Naive thymus-derived CD8-positive, alpha-beta T cell (primary cell): ENCODE measurements at regions not wholly inside any gene's neighbourhood (a gene's known extent, or its start where the extent isn't known, plus 50 kb on each side); places are given as distances from the start of the nearest gene placed in this dataset.

ENCODE experiments used
- ATAC-seq, 2 donors: fragments of 150-1000 bp; cut with Tn5 transposase in 1 of 2; sonication (Bioruptor Pico), chemical (Tn5 transposase) in 1 of 2; 1 replicate in 1 of 2; 2 replicates in 1 of 2; pipeline ENCODE4 v1.10.0; 2021; ENCODE audit warnings: mild to moderate bottlenecking in 2 of 2, moderate library complexity in 2 of 2
- POLR2A ChIA-PET: fragments of 350-600 bp; sonication (Branson Sonifier 250); formaldehyde crosslinking; loops from one replicate; lab custom pipeline; 2021; ENCODE audit warnings: antibody characterized with exemption; lab: Charles Lee
- DNase-seq, 10 donors: peaks; one replicate each; pipeline versions ENCODE4 v3.0.0 to v3.0.0-alpha.2; 2020 to 2022
- H3K27ac Mint-ChIP-seq, 10 donors: one replicate each; pipeline ENCODE4 v1.8.0; 2020 to 2022; ENCODE audit warnings: mild to moderate bottlenecking in 10 of 10, mixed read lengths in 10 of 10, moderate library complexity in 4 of 10, inconsistent platforms in 1 of 10
- H3K27me3 Mint-ChIP-seq, 5 donors: one replicate each; pipeline ENCODE4 v1.8.0; 2021 to 2022; ENCODE audit warnings: mixed read lengths in 5 of 5
- H3K36me3 Mint-ChIP-seq, 3 donors: one replicate each; pipeline ENCODE4 v1.8.0; 2020 to 2022; ENCODE audit warnings: mixed read lengths in 3 of 3, mild to moderate bottlenecking in 2 of 3, inconsistent platforms in 1 of 3
- H3K4me1 Mint-ChIP-seq, 4 donors: one replicate each; pipeline ENCODE4 v1.8.0; 2021 to 2022; ENCODE audit warnings: mixed read lengths in 4 of 4
- H3K4me3 Mint-ChIP-seq, 10 donors: one replicate each; pipeline ENCODE4 v1.8.0; 2020 to 2022; ENCODE audit warnings: mild to moderate bottlenecking in 10 of 10, mixed read lengths in 10 of 10, moderate library complexity in 6 of 10, inconsistent platforms in 1 of 10
- H3K9me3 Mint-ChIP-seq, 9 donors: one replicate each; pipeline ENCODE4 v1.8.0; 2020 to 2022; ENCODE audit warnings: mixed read lengths in 9 of 9, mild to moderate bottlenecking in 3 of 9, inconsistent platforms in 1 of 9, moderate library complexity in 1 of 9

DNA sequence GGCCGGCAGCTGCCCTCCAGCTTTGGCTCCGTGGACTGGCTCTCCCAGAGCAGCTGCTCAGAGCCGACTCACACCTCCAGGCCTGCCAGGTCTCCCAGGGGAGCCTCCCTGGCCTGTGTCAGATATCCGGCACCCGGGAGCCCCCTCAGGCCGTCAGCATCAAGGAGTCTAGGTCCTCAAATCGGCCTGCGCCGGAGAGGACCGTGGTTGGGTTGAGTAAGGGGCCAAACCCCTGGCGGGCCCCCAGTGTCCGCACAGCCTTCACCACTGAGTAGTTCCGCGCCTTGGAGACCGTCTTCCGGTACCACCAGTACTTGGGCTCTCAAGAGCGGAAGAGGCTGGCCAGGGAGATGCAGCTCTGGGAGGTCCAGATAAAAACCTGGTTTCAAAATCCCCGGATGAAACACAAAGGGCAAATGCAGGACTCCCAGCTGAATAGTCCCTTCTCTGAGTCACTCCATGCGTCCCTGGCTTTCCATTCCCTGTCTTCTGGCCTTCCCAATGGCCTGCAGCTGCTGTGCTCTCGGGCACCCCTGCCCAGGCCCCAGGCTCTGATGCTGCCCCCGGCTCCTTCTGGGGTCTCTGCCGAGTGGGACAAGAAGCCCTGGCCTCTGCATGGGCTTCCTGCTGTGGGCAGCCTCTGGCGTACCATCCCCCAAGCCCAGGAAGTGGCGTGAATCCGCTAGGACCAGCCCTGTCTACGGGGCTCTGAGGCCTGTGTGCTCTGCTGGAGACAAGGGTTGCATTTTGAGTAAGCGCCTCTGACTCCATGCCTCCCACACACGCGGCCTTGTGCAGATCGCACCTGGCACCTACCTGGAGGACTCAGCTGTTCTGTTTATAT is 245.1 kb upstream of the ATXN7L3B start:
- peaks cover 0 to 2% (median 0%) of the 10 kb centered on the region in 9 donors for H3K9me3 Mint-ChIP-seq
- POLR2A ChIA-PET = no interaction called here
- H3K4me1 Mint-ChIP-seq = no peaks in the 10 kb centered on the region
- ATAC-seq (no peak), DNase-seq (no peak)
- H3K27ac Mint-ChIP-seq = no peak overlapping the region
- no peaks in the 10 kb centered on the region for H3K27me3 Mint-ChIP-seq
- H3K36me3 Mint-ChIP-seq = no peaks in the 10 kb centered on the region
- H3K4me3 Mint-ChIP-seq = no peak overlapping the region

DNA sequence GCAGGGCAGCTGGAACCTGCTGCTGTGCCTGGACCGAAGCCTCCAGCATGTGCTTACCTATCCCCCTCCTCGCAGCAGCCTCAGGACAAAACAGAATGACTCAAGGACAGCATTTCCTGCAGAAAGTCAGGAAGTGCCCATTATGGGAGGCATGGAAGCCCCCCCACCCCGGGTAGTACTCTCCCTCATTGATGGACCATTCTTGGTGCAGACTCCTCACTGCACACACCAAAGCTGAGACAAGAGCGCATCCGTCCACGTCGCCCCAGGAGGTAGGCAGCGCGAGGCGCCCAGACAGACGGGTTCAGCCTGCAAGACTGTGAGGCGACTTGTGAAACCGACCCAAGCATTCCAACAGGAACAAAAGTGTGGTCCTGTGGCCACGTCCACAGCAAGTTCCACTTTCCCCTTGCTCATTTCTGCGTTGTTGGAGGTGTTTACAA is 243.9 kb upstream of the ATXN7L3B start:
- DNase-seq (no peak), ATAC-seq (no peak)
- Mint-ChIP-seq H3K36me3 (no peaks in the 10 kb centered on the region), H3K9me3 (peaks cover 0 to 2% (median 0%) of the 10 kb centered on the region in 9 donors), H3K27me3 (no peaks in the 10 kb centered on the region), H3K4me3 (no peak overlapping the region), H3K27ac (peak overlapping the region in 1 of 10 donors; percentile 38), H3K4me1 (no peaks in the 10 kb centered on the region)
- POLR2A ChIA-PET = no interaction called here

DNA sequence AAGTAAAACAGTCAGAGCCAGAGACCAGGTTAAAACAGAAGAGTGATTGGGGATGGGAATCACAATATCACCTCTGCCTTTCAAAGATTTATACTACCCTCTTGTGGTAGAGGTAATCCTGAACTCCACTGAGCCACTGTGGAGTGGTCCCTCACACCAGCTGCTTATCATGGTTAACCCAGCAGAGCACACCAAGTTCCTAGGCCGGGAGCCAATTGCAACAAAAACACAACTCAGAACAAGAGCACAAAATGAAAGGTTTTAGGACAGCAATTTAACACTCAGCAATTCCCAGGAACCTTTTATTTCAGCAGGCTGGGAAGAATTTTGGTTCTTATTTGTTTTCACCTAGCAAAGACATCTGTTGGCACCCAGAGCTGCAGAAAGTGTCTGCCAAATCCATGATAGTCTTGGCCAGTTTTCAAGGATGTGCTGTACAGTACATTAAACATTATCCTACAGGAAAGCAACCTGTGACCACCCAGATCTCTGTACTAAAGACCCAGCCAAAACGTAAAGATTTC is 220.5 kb upstream of the ATXN7L3B start:
- Mint-ChIP-seq H3K9me3 (peaks cover 0 to 3% (median 0%) of the 10 kb centered on the region in 9 donors), H3K4me1 (no peaks in the 10 kb centered on the region), H3K27ac (no peak overlapping the region), H3K36me3 (no peaks in the 10 kb centered on the region), H3K27me3 (peaks cover 0 to 2% (median 0%) of the 10 kb centered on the region in 5 donors), H3K4me3 (no peak overlapping the region)
- DNase-seq (no peak), ATAC-seq (no peak)
- POLR2A ChIA-PET = no interaction called here

DNA sequence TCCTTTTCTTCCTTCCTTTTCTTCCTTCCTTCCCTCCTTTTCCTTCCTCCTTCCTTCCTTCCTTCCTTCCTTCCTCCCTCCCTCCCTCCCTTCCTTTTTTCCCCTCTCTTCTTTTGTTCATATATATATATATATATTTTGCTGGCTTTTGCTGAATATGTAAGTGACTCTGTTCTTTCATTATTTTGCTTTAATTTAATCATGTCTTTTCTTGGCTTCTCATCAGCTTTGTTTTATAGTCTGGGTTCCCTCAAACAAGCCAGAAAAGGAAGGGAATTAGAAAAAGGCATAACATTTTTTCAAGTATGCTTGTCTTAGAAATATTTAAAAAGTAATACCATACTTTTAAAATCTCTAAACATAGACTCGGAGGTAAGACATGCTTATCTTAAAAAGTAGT is 219.9 kb upstream of the ATXN7L3B start:
- POLR2A ChIA-PET = no interaction called here

DNA sequence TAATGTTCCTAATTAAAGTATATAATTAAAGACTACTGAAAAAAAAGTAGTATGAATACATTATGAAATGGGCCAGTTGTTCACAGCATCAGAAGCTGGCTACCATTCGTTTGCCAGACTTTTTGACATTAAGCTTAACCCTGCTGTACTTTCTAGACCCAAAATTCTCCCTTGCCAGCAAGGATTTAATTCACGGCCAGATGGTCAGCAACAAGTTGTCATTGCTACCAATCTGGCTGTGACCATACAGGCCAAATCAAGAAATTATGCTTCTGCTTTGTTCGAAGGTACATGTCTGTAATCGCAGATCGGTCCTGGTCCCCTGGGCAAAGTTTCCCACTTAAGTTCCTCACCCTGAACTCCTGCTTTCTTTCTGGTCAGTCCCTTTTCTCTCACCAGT is 217.7 kb upstream of the ATXN7L3B start:
- H3K36me3 Mint-ChIP-seq = no peaks in the 10 kb centered on the region
- peak overlapping the region in 1 of 10 donors; percentile 56 for H3K27ac Mint-ChIP-seq
- ATAC-seq = no peak
- peaks cover 0 to 1% (median 0%) of the 10 kb centered on the region in 5 donors for H3K27me3 Mint-ChIP-seq
- H3K9me3 Mint-ChIP-seq = peaks cover 0 to 3% (median 0%) of the 10 kb centered on the region in 9 donors
- H3K4me3 Mint-ChIP-seq = no peak overlapping the region
- DNase-seq = no peak
- POLR2A ChIA-PET = no interaction called here
- no peaks in the 10 kb centered on the region for H3K4me1 Mint-ChIP-seq

More for the DNA sequence above, 219.9 kb upstream of the ATXN7L3B start:
- ATAC-seq (no peak), DNase-seq (no peak)
- H3K4me1 Mint-ChIP-seq = no peaks in the 10 kb centered on the region
- no peak overlapping the region for H3K27ac Mint-ChIP-seq
- H3K27me3 Mint-ChIP-seq = peaks cover 0 to 1% (median 0%) of the 10 kb centered on the region in 5 donors
- no peaks in the 10 kb centered on the region for H3K36me3 Mint-ChIP-seq
- H3K4me3 Mint-ChIP-seq = no peak overlapping the region
- peaks cover 0 to 3% (median 0%) of the 10 kb centered on the region in 9 donors for H3K9me3 Mint-ChIP-seq

DNA sequence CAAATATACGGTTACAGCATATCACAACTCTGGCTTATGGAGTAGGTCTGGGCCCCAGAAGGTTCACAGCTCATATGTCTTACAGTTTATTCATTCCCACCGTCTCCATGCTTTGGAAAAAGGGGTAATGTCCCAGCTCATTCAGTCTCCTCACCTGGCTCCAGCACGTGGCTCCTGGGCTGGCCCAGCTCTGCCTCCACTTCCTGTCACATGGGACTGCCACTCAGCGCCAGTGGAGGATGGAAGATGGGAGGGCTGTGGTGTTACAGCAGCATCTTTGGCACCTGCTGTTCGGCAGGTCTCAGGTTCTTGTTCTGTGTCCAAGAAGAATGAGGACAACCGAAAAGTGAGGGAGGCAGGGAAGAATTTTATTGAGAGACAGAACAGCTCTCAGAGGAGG is 216.3 kb upstream of the ATXN7L3B start:
- DNase-seq = no peak
- Mint-ChIP-seq H3K4me1 (no peaks in the 10 kb centered on the region), H3K36me3 (no peaks in the 10 kb centered on the region), H3K27me3 (peaks cover 0 to 1% (median 0%) of the 10 kb centered on the region in 5 donors), H3K4me3 (no peak overlapping the region), H3K27ac (no peak overlapping the region), H3K9me3 (peaks cover 0 to 3% (median 0%) of the 10 kb centered on the region in 9 donors)
- ATAC-seq = no peak
- POLR2A ChIA-PET = no interaction called here

DNA sequence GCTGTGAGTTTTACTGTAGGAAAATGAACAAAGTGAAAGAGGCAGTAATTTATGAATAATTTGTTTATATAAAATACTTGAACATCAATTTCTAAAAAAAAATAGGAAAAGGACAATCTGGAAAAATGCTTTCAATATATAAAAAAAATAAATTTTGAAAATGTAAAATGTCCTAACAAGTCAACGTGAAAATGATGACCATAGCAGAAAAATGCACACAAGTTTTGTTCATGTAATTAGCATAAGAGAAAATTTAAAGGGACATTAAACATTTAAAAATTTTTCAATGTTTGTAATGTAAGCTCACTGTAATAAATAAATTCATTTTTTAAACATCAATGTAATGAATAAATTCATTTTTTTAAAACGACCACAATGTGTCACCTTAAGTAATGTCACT is 214.8 kb upstream of the ATXN7L3B start:
- H3K27me3 Mint-ChIP-seq = peaks cover 0 to 1% (median 0%) of the 10 kb centered on the region in 5 donors
- POLR2A ChIA-PET = no interaction called here
- no peaks in the 10 kb centered on the region for H3K4me1 Mint-ChIP-seq
- H3K9me3 Mint-ChIP-seq = peaks cover 0 to 3% (median 0%) of the 10 kb centered on the region in 9 donors
- H3K4me3 Mint-ChIP-seq = no peak overlapping the region
- no peak for ATAC-seq
- H3K27ac Mint-ChIP-seq = no peak overlapping the region
- DNase-seq = no peak
- no peaks in the 10 kb centered on the region for H3K36me3 Mint-ChIP-seq

DNA sequence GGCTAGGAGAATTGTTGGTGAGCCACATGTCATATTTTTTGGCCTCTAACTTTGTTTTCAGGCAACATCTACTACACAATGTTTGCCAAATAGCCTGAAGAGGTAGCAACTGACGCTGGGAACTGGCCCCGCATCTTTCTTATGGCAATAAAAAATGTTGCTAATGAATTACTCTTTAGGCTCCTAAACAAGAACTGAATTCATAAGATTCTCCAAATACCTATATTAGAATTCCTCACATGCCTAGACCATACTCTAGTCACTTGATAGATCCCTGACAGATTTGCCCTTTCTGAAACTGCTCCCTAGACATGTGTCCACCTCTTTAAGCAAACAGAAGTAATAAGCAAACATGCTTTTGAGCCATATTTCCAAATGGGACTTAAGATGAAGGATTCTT is 209.0 kb upstream of the ATXN7L3B start:
- Mint-ChIP-seq H3K36me3 (no peaks in the 10 kb centered on the region), H3K27me3 (no peaks in the 10 kb centered on the region), H3K4me1 (no peaks in the 10 kb centered on the region), H3K9me3 (peaks cover 0 to 2% (median 0%) of the 10 kb centered on the region in 9 donors), H3K27ac (no peak overlapping the region), H3K4me3 (no peak overlapping the region)
- DNase-seq (no peak), ATAC-seq (no peak)
- POLR2A ChIA-PET = no interaction called here

DNA sequence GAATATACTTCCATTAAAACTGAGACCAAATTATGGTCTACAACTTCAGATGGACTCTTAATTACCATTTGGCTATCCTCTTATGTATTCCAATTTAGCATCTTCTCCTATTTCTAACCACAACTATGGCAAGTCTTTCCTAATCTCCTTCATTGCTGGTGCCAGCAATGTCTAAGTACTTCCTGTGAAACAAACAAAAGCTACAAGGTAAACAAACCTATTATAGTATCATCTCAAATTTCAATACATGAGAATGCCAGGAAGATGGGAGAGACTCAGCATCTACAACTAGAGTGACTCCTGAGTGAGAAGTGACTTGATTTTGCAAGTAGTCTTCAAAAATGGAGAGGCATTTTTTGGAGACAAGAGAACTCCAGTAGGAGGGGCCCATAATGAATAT is 202.9 kb upstream of the ATXN7L3B start:
- POLR2A ChIA-PET = no interaction called here
- DNase-seq (no peak), ATAC-seq (no peak)
- H3K9me3 Mint-ChIP-seq = peaks cover 0 to 2% (median 0%) of the 10 kb centered on the region in 9 donors
- H3K4me3 Mint-ChIP-seq = no peak overlapping the region
- no peaks in the 10 kb centered on the region for H3K36me3 Mint-ChIP-seq
- no peak overlapping the region for H3K27ac Mint-ChIP-seq
- H3K27me3 Mint-ChIP-seq = no peaks in the 10 kb centered on the region
- H3K4me1 Mint-ChIP-seq = no peaks in the 10 kb centered on the region

DNA sequence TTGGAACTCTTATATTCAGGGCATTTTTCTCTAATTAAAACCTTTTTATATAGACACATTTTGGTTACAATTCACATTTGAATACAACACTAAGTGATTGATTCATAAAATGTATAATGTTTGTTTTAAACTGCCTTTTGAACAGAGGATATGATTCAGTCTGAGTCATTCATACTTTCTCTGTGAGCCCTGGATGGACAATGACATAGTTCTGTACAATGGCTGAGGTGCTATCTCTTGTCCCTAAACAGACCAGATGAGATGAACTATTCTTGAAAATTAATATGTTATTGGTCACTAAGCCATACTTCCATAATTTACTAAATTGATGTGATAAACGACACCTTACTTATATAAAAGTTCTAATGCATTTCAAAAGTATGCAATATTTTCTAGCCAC is 199.7 kb upstream of the ATXN7L3B start:
- Mint-ChIP-seq H3K36me3 (no peaks in the 10 kb centered on the region), H3K27me3 (no peaks in the 10 kb centered on the region), H3K4me1 (no peaks in the 10 kb centered on the region), H3K27ac (no peak overlapping the region), H3K4me3 (no peak overlapping the region), H3K9me3 (no peaks in the 10 kb centered on the region)
- ATAC-seq (no peak), DNase-seq (no peak)
- POLR2A ChIA-PET = no interaction called here

DNA sequence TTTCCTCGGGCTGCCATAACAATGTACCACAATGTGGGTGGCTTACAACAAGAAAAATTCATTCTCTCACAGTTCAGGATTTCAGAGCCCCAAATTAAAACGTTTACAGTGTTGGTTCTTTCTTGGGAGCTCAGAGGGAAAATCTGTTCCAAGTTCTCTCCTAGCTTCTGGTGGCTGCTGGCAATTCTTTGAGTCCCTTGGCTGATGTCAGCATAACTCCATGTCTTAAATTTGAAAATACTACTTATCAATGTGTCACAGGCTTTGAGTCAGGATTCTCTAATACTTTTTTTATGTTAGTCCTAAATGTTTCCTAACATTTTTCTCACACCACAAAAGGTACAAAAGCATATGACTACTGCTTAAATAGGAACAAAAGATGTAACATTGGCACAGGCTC is 198.4 kb upstream of the ATXN7L3B start:
- Mint-ChIP-seq H3K27ac (no peak overlapping the region), H3K4me3 (no peak overlapping the region)
- POLR2A ChIA-PET = no interaction called here

DNA sequence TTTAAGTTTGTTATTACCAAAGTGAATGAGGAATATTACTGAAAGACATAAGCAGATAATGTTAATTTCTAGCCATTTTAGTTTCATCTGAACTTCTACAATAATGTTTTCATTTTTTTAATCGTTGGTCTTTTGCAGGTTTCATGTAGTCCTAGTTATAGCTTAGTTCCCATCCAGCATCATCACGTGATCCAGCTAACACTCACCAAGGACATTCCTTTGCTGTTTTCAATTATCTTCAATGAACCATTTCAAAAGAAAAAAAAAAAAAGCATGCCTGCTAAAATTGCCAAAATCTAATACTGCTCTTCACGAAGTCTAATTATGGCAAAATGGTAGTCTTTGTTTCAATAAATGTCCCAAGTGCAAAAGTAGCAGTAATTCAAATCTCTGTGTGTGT is 187.7 kb upstream of the ATXN7L3B start:
- DNase-seq = no peak
- Mint-ChIP-seq H3K9me3 (peaks cover 0 to 12% (median 0%) of the 10 kb centered on the region in 9 donors), H3K4me3 (no peak overlapping the region), H3K27ac (no peak overlapping the region), H3K4me1 (no peaks in the 10 kb centered on the region), H3K36me3 (no peaks in the 10 kb centered on the region), H3K27me3 (peaks cover 0 to 10% (median 0%) of the 10 kb centered on the region in 5 donors)
- POLR2A ChIA-PET = no interaction called here
- no peak for ATAC-seq

More for the DNA sequence above, 198.4 kb upstream of the ATXN7L3B start:
- no peaks in the 10 kb centered on the region for H3K9me3 Mint-ChIP-seq
- no peaks in the 10 kb centered on the region for H3K27me3 Mint-ChIP-seq
- ATAC-seq = no peak
- no peak for DNase-seq
- H3K4me1 Mint-ChIP-seq = no peaks in the 10 kb centered on the region
- H3K36me3 Mint-ChIP-seq = no peaks in the 10 kb centered on the region

DNA sequence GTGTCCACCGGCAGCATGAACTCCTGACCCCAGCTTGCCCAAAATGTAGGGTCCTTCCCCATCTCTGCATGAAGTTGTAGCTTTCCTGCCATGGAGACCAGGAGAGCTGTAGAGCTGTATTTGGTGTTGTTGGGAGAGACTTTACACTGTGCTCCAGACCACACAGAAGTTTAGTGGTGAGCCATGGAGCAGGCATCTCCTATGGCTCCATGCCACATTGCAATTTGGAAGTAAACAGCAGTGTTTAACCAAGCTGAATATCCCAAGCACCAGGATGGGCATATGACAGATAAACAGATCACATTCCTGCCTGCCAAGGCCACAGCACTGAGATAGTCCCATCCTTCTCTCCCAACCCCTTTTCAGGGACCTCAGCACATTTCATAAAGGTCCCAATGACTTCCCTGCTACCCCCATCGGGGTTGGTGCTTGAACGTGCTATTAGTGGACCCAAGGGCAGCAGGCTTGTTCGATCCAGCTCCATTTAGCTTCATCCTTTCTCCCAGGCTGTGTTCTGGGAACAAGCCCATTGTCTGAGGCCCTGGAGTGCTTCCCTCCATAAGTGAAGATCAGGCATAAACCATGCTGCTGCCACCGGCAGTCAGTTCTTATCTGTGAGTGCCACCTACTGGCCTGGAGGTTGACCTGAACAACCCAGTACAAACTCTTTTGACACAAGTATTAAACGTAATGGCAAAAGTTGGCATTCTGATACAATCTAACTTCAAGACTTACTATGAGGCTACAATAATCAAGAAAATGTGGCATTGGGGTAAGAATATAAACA is 172.3 kb upstream of the ATXN7L3B start:
- ATAC-seq (no peak), DNase-seq (no peak)
- POLR2A ChIA-PET = no interaction called here
- Mint-ChIP-seq H3K9me3 (peaks cover 0 to 10% (median 0%) of the 10 kb centered on the region in 9 donors), H3K27ac (peak overlapping the region in 1 of 10 donors; percentile 36), H3K4me3 (no peak overlapping the region), H3K4me1 (no peaks in the 10 kb centered on the region), H3K36me3 (no peaks in the 10 kb centered on the region), H3K27me3 (peaks cover 0 to 3% (median 0%) of the 10 kb centered on the region in 5 donors)
